Stimulated activated CD4-positive, alpha-beta T cell treated with anti-CD3 and anti-CD28 coated beads, Interleukin-4, amount 100 ng/mL, for 4 hours (primary cell): ENCODE measurements at regions not wholly inside any gene's neighbourhood (a gene's known extent, or its start where the extent isn't known, plus 50 kb on each side); places are given as distances from the start of the nearest gene placed in this dataset.

Source experiments
- DNase-seq, 2 experiments: peaks; one replicate each; pipeline ENCODE4 v3.0.0-alpha.2; 2020

GRCh38 chr3:127337911-127338531 lies 50.2 kb upstream of the PRR20G start:
- DNase-seq = no peak
